ENCODE measurements at regions not wholly inside any gene's neighbourhood (a gene's known extent, or its start where the extent isn't known, plus 50 kb on each side); places are given as distances from the start of the nearest gene placed in this dataset.
"Not testable (repeated sequence)": the region's sequence is repeated elsewhere in the genome, so short reads cannot be mapped to it uniquely, and the experiment has no call there.

GRCh38 chr4:30586850-30587249, 133.3 kb upstream of the PCDH7 start:
- no peak for DNase-seq (ENCODE audit: low spot score)

- DNase-seq (ENCODE audit: low spot score): not testable (repeated sequence)
These were observed 130.5 kb upstream of the PCDH7 start for GRCh38 chr4:30589669-30590068.

GRCh38 chr4:30600246-30601017, 119.7 kb upstream of the PCDH7 start:
- no peak for DNase-seq (ENCODE audit: low spot score)

- no peak for DNase-seq (ENCODE audit: low spot score)
These were observed 118.9 kb upstream of the PCDH7 start for GRCh38 chr4:30601070-30601865.

- DNase-seq (ENCODE audit: low spot score): no peak
These were observed 114.5 kb upstream of the PCDH7 start for GRCh38 chr4:30605616-30606190.

GRCh38 chr4:30610361-30610760, 109.8 kb upstream of the PCDH7 start:
- DNase-seq (ENCODE audit: low spot score): no peak

DNA sequence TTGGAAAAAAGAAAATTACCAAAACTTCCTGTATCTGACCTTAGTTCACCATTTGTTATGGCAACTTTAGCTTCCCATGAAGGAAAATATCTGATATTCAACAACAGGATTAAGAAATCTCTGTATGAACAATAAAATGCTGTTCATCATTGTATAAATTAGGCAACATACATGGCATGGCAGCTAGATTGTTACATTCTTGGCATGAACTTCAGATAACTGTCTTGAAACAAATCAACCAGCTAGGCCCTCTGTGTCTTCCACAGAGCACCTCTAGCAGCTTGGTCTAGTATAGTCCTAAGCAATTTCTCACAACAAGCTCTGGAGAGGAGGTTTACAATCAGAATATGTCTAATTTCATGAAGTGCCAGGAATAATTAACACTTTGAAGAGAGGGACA, 105.4 kb upstream of the PCDH7 start:
- DNase-seq (ENCODE audit: low spot score): no peak

GRCh38 chr4:30616942-30617646, 103.1 kb upstream of the PCDH7 start:
- DNase-seq (ENCODE audit: low spot score): no peak

DNA sequence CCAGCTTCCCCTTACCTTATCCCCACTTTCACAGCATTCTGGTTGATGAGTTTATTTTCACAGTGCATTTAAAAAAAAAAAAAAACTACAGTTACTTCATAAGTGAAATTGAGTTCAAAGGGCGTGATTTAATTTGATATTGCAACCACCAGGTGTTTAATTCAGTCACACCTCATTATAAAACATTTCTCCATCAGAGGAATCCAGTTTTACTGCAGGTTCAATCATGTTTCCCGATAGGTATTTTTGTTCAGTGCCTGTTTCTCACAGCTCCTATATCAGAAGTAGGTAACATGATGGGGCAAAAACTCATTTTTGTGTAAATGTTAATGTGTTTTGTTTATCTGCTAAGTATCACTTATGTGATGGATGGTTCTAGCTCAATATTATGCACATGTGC, 102.3 kb upstream of the PCDH7 start:
- no peak for DNase-seq (ENCODE audit: low spot score)

- no peak for DNase-seq (ENCODE audit: low spot score)
These were observed 100.5 kb upstream of the PCDH7 start for GRCh38 chr4:30619679-30620078.

DNA sequence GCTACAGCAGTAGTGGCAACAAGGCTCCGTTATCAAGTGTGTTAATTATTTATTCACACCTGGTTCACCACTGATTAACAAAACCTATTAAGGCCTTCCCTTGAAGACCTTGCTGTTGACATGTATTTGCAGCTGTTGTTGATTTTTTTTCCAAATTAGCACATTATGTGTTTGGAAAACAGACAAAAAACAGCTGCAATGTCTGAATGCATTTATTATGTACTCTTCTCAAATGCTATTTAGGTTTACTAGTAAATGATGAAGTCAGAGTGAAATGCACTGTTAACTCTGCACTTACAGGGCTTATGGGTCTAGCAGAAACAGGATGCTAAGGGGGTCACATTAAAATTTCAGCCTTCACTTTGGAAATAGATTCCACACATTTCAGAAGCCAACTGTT, 99.5 kb upstream of the PCDH7 start:
- DNase-seq (ENCODE audit: low spot score): no peak

- DNase-seq (ENCODE audit: low spot score): no peak
These were observed 89.7 kb upstream of the PCDH7 start for GRCh38 chr4:30630431-30630830.

DNA sequence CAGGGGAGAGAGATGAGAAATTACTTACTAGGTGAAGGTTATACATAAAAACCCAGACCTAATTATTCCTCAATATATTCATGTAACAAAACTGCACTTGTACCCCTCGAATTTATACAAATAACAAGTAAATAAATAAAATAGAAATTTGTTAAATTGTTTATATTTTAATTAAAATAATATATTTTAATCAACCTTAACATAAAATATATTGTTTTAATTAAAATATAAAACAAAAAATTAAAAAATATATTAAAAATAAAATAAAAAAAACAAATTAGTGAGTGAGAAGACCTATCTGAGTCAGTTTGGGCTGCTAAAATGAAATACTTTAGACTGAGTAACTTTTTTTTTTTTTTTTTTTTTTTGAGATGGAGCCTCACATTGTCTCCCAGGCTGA, 87.4 kb upstream of the PCDH7 start:
- no peak for DNase-seq (ENCODE audit: low spot score)

DNA sequence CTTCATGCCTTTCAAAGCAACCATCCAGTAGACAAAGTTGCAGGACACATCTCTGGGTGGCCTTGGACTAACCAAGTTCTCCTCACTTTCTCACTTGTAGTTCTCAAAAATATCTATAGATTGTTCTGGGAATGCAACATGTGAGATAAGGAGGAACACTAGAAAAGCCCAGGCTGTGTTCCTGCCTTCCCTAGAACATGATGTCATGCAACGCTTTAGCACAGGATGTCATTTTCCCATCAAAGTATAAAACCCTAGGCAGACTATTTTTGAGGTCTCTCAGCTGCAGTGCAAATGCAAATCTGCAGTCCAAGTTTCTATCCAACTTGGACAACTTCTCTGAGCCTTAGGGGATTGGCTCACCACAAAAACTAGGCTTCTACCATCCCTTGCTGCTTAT, 78.8 kb upstream of the PCDH7 start:
- DNase-seq (ENCODE audit: low spot score): no peak

DNA sequence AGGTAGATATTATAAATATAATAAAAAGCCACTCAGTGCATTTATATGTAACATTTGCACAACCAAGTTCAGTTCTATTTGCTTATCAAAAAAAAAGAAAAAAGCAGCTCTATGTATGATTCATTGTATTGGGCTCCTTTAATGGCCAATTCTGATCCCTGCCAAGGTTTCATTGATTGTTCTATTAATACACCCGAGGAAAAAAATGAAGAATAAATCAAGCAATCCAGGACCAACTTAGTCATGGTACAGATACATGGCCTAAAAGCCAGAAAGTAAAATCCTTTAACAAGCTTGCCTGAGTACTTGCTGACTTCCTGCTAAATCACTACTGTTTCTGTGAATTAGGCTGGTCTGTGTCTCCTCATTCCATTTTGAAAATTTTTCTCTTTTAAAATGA, 77.6 kb upstream of the PCDH7 start:
- DNase-seq (ENCODE audit: low spot score): no peak

- no peak for DNase-seq (ENCODE audit: low spot score)
These were observed 66.9 kb upstream of the PCDH7 start for GRCh38 chr4:30653291-30653690.

DNA sequence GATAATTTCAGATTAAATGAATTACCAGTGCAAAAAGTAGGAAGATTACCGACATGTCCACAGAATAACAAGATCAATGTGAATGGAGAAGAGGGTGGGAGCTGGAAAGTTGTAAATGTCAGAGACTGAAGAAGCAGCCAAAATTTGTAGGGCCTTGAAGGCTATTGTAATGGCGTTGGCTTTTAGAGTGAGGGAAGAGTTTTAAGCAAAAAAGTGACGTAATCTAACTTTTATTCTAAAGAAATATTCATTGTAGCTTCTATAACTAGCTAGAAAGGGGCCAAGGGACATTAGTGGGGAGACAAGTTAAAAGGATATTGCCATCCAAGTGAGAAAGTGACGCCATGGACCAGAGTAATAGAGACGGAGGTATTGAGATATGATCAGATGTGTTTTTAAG, 63.3 kb upstream of the PCDH7 start:
- no peak for DNase-seq (ENCODE audit: low spot score)

- DNase-seq (ENCODE audit: low spot score): no peak
These were observed 52.2 kb upstream of the PCDH7 start for GRCh38 chr4:30667919-30668318.

GRCh38 chr4:30670206-30670605, 50.0 kb upstream of the PCDH7 start:
- no peak for DNase-seq (ENCODE audit: low spot score)
